Muscle of leg (tissue), 3 donors: ENCODE measurements at regions not wholly inside any gene's neighbourhood (a gene's known extent, or its start where the extent isn't known, plus 50 kb on each side); places are given as distances from the start of the nearest gene placed in this dataset.
"Not testable (repeated sequence)": the region's sequence is repeated elsewhere in the genome, so short reads cannot be mapped to it uniquely, and the experiment has no call there.

ENCODE experiments used
- DNase-seq: peaks from one replicate; pipeline ENCODE4 v3.0.0; 2013
- H3K27ac ChIP-seq: one replicate; pipeline ENCODE4 v1.5.1; 2013; ENCODE audit warnings: mild to moderate bottlenecking, low read length, control low read depth
- H3K27me3 ChIP-seq: one replicate; pipeline ENCODE4 v1.6.1; 2013; ENCODE audit warnings: low read length; ENCODE audit not compliant: control insufficient read depth, insufficient read depth
- H3K36me3 ChIP-seq: one replicate; pipeline ENCODE4 v1.6.1; 2013; ENCODE audit warnings: low read length; ENCODE audit not compliant: control insufficient read depth, insufficient read depth
- H3K4me1 ChIP-seq: one replicate; pipeline ENCODE4 v1.6.1; 2013; ENCODE audit warnings: low read length; ENCODE audit not compliant: control insufficient read depth, insufficient read depth
- H3K4me3 ChIP-seq: one replicate; pipeline ENCODE4 v1.5.1; 2013; ENCODE audit warnings: low read length, control low read depth
- H3K9me3 ChIP-seq: replicated peaks from 2 replicates; pipeline ENCODE4 v1.6.1; 2013; ENCODE audit warnings: low read depth, low read length; ENCODE audit not compliant: control insufficient read depth
- WGBS: methylation state at CpG from one replicate; pipeline ENCODE4 v1.1.5; 2013; ENCODE audit warnings: missing lambda C conversion rate; ENCODE audit not compliant: insufficient coverage; 5-methylcytosine and 5-hydroxymethylcytosine counted together

- DNase-seq, result peak; percentile 7
- WGBS, result 58% methylated on average over 2 of the region's 5 CpGs
- H3K9me3 ChIP-seq, result no peaks in the 10 kb centered on the region
Observed at GRCh38 chr14:54259821-54260220, 137.0 kb upstream of the CDKN3 start.

GRCh38 chr14:54261283-54261682 lies 135.5 kb upstream of the CDKN3 start:
- Histone ChIP-seq H3K36me3 (no peaks in the 10 kb centered on the region), H3K27me3 (no peaks in the 10 kb centered on the region), H3K9me3 (no peaks in the 10 kb centered on the region), H3K4me3 (no peak overlapping the region), H3K27ac (no peak overlapping the region), H3K4me1 (no peaks in the 10 kb centered on the region)
- no peak for DNase-seq
- WGBS, result 85% methylated on average over 5 of the region's 7 CpGs

More at GRCh38 chr14:54259821-54260220, 137.0 kb upstream of the CDKN3 start:
- H3K4me1 ChIP-seq, result no peaks in the 10 kb centered on the region
- no peak overlapping the region for H3K4me3 ChIP-seq
- H3K27ac ChIP-seq, result no peak overlapping the region
- no peaks in the 10 kb centered on the region for H3K27me3 ChIP-seq
- no peaks in the 10 kb centered on the region for H3K36me3 ChIP-seq

- WGBS, result no CpG with 5 or more reads among the region's 3 CpGs
- not testable (repeated sequence) for H3K9me3 ChIP-seq, H3K36me3 ChIP-seq, H3K4me3 ChIP-seq, H3K4me1 ChIP-seq, H3K27me3 ChIP-seq, DNase-seq, H3K27ac ChIP-seq
Observed at GRCh38 chr14:54266616-54267015, 130.2 kb upstream of the CDKN3 start.

- Histone ChIP-seq H3K27me3 (no peaks in the 10 kb centered on the region), H3K4me3 (no peak overlapping the region), H3K9me3 (no peaks in the 10 kb centered on the region), H3K27ac (no peak overlapping the region), H3K4me1 (no peaks in the 10 kb centered on the region), H3K36me3 (no peaks in the 10 kb centered on the region)
- no peak for DNase-seq
- no CpG with 5 or more reads among the region's 2 CpGs for WGBS
Observed at GRCh38 chr14:54267172-54267571, 129.6 kb upstream of the CDKN3 start.

- WGBS, result no CpG with 5 or more reads among the region's 5 CpGs
- no peaks in the 10 kb centered on the region for H3K27me3 ChIP-seq
- no peak overlapping the region for H3K4me3 ChIP-seq
- DNase-seq, result peak; percentile 47
- no peaks in the 10 kb centered on the region for H3K9me3 ChIP-seq
- no peaks in the 10 kb centered on the region for H3K36me3 ChIP-seq
- no peak overlapping the region for H3K27ac ChIP-seq
- H3K4me1 ChIP-seq, result no peaks in the 10 kb centered on the region
Observed at GRCh38 chr14:54275997-54276725, 120.6 kb upstream of the CDKN3 start.

GRCh38 chr14:54278087-54278486 lies 118.7 kb upstream of the CDKN3 start:
- no peaks in the 10 kb centered on the region for H3K4me1 ChIP-seq
- H3K4me3 ChIP-seq, result no peak overlapping the region
- H3K36me3 ChIP-seq, result no peaks in the 10 kb centered on the region
- 20% methylated on average over 1 of the region's 2 CpGs for WGBS
- H3K27ac ChIP-seq, result no peak overlapping the region
- H3K9me3 ChIP-seq, result no peaks in the 10 kb centered on the region
- H3K27me3 ChIP-seq, result no peaks in the 10 kb centered on the region
- no peak for DNase-seq

GRCh38 chr14:54278665-54279295 lies 118.0 kb upstream of the CDKN3 start:
- H3K36me3 ChIP-seq, result no peaks in the 10 kb centered on the region
- no peak for DNase-seq
- H3K4me1 ChIP-seq, result no peaks in the 10 kb centered on the region
- H3K27me3 ChIP-seq, result no peaks in the 10 kb centered on the region
- 77% methylated on average over 6 of the region's 7 CpGs for WGBS
- no peak overlapping the region for H3K27ac ChIP-seq
- no peaks in the 10 kb centered on the region for H3K9me3 ChIP-seq
- H3K4me3 ChIP-seq, result no peak overlapping the region

GRCh38 chr14:54282849-54283248 lies 114.0 kb upstream of the CDKN3 start:
- Histone ChIP-seq H3K9me3 (no peaks in the 10 kb centered on the region), H3K4me1 (no peaks in the 10 kb centered on the region), H3K36me3 (no peaks in the 10 kb centered on the region), H3K4me3 (no peak overlapping the region), H3K27me3 (no peaks in the 10 kb centered on the region), H3K27ac (no peak overlapping the region)
- 60% methylated on average over 1 of the region's 2 CpGs for WGBS
- no peak for DNase-seq

- H3K36me3 ChIP-seq, result no peaks in the 10 kb centered on the region
Observed at GRCh38 chr14:54285030-54285429, 111.8 kb upstream of the CDKN3 start.

GRCh38 chr14:54291491-54292191 lies 105.2 kb upstream of the CDKN3 start:
- no peaks in the 10 kb centered on the region for H3K4me1 ChIP-seq
- no peak overlapping the region for H3K27ac ChIP-seq
- no peak for DNase-seq
- WGBS, result 55% methylated on average over 4 of the region's 11 CpGs
- no peaks in the 10 kb centered on the region for H3K36me3 ChIP-seq
- no peak overlapping the region for H3K4me3 ChIP-seq
- H3K27me3 ChIP-seq, result peaks cover 2% of the 10 kb centered on the region
- no peaks in the 10 kb centered on the region for H3K9me3 ChIP-seq

More at GRCh38 chr14:54285030-54285429, 111.8 kb upstream of the CDKN3 start:
- Histone ChIP-seq H3K4me1 (no peaks in the 10 kb centered on the region), H3K27me3 (no peaks in the 10 kb centered on the region), H3K27ac (no peak overlapping the region), H3K9me3 (no peaks in the 10 kb centered on the region), H3K4me3 (no peak overlapping the region)
- no peak for DNase-seq
- 96% methylated on average over 5 of the region's 6 CpGs for WGBS
